Neutrophil (primary cell): ENCODE measurements at regions not wholly inside any gene's neighbourhood (a gene's known extent, or its start where the extent isn't known, plus 50 kb on each side); places are given as distances from the start of the nearest gene placed in this dataset.
"Not testable (repeated sequence)": the region's sequence is repeated elsewhere in the genome, so short reads cannot be mapped to it uniquely, and the experiment has no call there.

Experiments
- H3K27ac ChIP-seq: fragments of 200-600 bp; sonication (generic); 2 replicates; pipeline ENCODE4 v1.5.1; 2016; ENCODE audit warnings: mild to moderate bottlenecking, moderate library complexity
- H3K27me3 ChIP-seq: fragments of 200-600 bp; sonication (generic); 2 replicates; pipeline ENCODE4 v1.6.0; 2016; ENCODE audit warnings: mild to moderate bottlenecking
- H3K36me3 ChIP-seq: fragments of 200-600 bp; sonication (generic); 2 replicates; pipeline ENCODE4 v1.5.1; 2017
- H3K4me1 ChIP-seq, 2 experiments: fragments of 200-600 bp in 1 of 2; sonication (generic) in 1 of 2; 1 replicate in 1 of 2; 2 replicates in 1 of 2; pipeline versions ENCODE4 v1.5.1 to v1.6.1; 2013 to 2016; ENCODE audit warnings: low read depth in 1 of 2, low read length in 1 of 2, mild to moderate bottlenecking in 1 of 2, moderate library complexity in 1 of 2; ENCODE audit not compliant: control insufficient read depth in 1 of 2, insufficient read depth in 1 of 2
- H3K4me3 ChIP-seq, 2 experiments: fragments of 200-600 bp in 1 of 2; sonication (generic) in 1 of 2; 1 replicate in 1 of 2; 2 replicates in 1 of 2; pipeline ENCODE4 v1.5.1; 2013 to 2016; ENCODE audit warnings: low read depth in 1 of 2, low read length in 1 of 2, mild to moderate bottlenecking in 1 of 2, moderate library complexity in 1 of 2
- H3K9me3 ChIP-seq: fragments of 200-600 bp; sonication (generic); 2 replicates; pipeline ENCODE4 v1.5.1; 2016
- TF ChIP-seq, protein P1 (sequence below): fragments of 200-600 bp; sonication (generic); IDR thresholded peaks from 2 replicates; pipeline ENCODE4 v1.5.1; 2016; ENCODE audit warnings: antibody characterized with exemption

DNA sequence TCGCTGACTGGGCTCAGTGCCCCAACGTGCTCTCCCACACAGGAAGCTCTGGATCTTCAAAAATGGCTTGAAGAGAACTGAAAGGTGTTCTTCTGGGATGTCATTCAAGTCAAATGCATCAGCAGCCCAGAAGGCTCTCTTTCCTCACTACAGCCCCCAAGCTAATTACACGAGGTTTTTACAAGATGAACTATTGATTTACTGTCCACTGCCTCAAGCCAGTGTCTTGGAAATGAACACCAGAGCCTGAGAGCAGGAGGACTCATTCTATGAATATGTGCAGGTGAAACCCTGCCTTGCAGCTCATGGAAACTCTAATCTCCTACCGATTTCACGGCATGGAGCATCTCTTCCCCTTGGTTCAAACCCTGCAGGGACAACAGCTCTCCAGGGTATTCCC lies 98.9 kb upstream of the CST7 start:
- Histone ChIP-seq H3K9me3 (no peaks in the 10 kb centered on the region), H3K27ac (no peak overlapping the region), H3K36me3 (no peaks in the 10 kb centered on the region), H3K4me1 (no peaks in the 10 kb centered on the region), H3K4me3 (no peak overlapping the region), H3K27me3 (no peaks in the 10 kb centered on the region)
- TF ChIP-seq, protein P1, sequence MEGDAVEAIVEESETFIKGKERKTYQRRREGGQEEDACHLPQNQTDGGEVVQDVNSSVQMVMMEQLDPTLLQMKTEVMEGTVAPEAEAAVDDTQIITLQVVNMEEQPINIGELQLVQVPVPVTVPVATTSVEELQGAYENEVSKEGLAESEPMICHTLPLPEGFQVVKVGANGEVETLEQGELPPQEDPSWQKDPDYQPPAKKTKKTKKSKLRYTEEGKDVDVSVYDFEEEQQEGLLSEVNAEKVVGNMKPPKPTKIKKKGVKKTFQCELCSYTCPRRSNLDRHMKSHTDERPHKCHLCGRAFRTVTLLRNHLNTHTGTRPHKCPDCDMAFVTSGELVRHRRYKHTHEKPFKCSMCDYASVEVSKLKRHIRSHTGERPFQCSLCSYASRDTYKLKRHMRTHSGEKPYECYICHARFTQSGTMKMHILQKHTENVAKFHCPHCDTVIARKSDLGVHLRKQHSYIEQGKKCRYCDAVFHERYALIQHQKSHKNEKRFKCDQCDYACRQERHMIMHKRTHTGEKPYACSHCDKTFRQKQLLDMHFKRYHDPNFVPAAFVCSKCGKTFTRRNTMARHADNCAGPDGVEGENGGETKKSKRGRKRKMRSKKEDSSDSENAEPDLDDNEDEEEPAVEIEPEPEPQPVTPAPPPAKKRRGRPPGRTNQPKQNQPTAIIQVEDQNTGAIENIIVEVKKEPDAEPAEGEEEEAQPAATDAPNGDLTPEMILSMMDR, result no peak

DNA sequence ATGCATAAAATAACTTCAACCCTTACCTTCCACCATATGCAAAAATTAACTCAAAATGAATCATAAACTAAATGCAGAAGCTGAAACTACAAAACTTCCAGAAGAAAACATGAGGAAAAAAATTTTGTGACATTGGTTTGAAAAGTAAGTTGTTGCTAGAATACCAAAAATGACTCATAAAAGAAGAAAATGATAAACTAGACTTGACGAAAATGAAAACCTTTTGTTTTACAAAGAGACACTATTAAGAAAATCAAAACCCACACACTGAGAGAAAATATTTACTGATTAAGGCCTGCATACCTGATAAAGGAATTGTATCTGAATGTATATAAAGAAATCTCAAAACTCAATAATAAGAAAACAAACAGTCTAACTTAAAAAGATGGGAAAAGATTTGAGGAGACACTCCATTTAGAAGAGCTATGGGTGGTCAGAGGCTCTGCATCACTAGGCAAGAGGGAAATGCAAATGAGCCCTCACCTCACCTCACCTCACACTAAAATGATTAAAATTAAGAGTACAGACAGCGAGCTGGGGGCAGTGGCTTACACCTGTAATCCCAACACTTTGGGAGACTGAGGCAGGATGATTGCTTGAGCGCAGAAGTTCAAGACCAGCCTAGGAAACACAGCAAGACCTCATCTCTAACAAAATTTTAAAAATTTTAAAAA lies 97.6 kb upstream of the CST7 start:
- Histone ChIP-seq H3K27ac (no peak overlapping the region), H3K4me1 (no peaks in the 10 kb centered on the region), H3K4me3 (no peak overlapping the region), H3K27me3 (no peaks in the 10 kb centered on the region), H3K9me3 (no peaks in the 10 kb centered on the region), H3K36me3 (no peaks in the 10 kb centered on the region)
- TF ChIP-seq, protein P1, result no peak

DNA sequence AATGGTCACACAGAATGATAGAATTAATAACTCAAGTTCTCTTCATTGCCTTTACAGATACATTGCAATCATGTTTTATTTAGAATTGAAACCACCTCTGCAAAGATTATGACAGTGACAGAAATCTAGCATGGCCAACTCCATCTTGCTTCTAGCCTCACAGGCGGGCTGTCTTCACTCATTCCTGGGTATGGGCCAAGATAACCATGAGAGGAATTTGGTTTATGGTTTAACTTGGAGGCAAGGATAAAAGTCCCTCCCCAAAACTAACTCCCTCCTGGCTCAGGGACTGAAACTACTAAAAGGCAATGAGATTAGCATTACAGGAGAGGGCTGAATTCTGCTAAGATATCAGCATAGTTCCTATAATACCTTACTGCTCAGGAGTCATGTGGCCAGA lies 95.2 kb upstream of the CST7 start:
- no peaks in the 10 kb centered on the region for H3K36me3 ChIP-seq
- H3K27me3 ChIP-seq, result no peaks in the 10 kb centered on the region
- no peak overlapping the region for H3K27ac ChIP-seq
- H3K4me1 ChIP-seq, result no peaks in the 10 kb centered on the region
- TF ChIP-seq, protein P1, result no peak
- no peak overlapping the region for H3K4me3 ChIP-seq
- H3K9me3 ChIP-seq, result no peaks in the 10 kb centered on the region

DNA sequence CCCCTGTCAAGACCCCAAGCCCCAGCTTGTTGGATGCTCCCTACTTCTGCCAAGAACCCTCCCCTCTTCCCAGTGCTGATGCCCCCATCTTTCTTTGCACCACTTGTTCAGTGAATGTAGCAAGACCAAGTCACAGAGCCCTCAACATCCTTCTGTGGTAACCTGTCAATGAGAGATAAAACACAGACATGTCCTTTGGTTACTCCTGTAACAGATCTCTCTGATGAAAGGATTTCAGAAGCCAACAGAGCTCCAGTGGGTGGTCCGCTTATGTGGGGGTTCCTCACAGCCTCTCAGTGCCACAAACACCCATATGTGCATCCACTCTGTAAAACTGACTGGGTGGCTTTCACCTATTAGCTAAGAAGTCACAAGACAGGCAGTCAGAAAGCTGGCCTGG lies 93.2 kb upstream of the CST7 start:
- Histone ChIP-seq H3K4me1 (no peaks in the 10 kb centered on the region), H3K27ac (no peak overlapping the region), H3K36me3 (no peaks in the 10 kb centered on the region), H3K27me3 (no peaks in the 10 kb centered on the region), H3K4me3 (no peak overlapping the region), H3K9me3 (no peaks in the 10 kb centered on the region)
- TF ChIP-seq, protein P1, result no peak

DNA sequence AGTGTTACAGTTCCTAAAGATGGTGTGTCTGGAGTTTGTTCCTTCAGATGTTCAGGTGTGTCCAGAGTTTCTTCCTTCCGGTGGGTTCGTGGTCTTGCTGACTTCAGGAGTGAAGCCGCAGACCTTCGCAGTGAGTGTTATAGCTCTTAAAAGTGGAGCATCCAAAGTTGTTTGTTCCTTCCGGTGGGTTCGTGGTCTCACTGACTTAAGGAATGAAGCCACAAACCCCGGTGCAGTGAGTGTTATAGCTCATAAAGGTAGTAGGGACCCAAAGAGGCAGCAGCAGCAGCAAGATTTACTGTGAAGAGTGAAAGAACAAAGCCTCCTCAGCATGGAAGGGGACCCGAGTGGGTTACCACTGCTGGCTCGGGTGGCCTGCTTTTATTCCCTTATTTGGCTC lies 90.6 kb upstream of the CST7 start:
- not testable (repeated sequence) for H3K27ac ChIP-seq, H3K9me3 ChIP-seq, H3K4me1 ChIP-seq, H3K4me3 ChIP-seq, H3K27me3 ChIP-seq, H3K36me3 ChIP-seq

DNA sequence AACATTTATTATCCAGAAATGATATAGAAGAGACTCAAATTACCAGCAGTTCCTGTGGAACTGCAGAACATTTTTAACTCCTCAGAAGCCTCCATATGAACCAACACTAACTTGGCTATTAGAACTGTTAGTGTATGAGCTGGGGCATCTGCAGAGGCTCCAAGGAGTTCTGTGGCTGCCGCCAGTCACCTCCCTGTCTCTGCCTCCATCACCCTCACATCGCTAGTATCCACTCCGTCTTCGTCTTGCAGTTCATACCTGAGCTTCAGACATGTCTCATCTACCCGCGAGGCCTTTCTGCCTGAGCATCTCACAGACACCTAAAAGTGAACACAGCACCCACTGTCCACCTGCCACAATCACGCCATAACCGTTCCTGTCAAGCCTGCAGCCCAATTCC lies 89.5 kb upstream of the CST7 start:
- no peak overlapping the region for H3K4me3 ChIP-seq
- no peaks in the 10 kb centered on the region for H3K36me3 ChIP-seq
- H3K27ac ChIP-seq, result no peak overlapping the region
- H3K4me1 ChIP-seq, result no peaks in the 10 kb centered on the region
- TF ChIP-seq, protein P1, result no peak
- H3K9me3 ChIP-seq, result peaks cover 2% of the 10 kb centered on the region
- H3K27me3 ChIP-seq, result no peaks in the 10 kb centered on the region
